AG09319 (cell line): ENCODE measurements at regions not wholly inside any gene's neighbourhood (a gene's known extent, or its start where the extent isn't known, plus 50 kb on each side); places are given as distances from the start of the nearest gene placed in this dataset.
"Not testable (repeated sequence)": the region's sequence is repeated elsewhere in the genome, so short reads cannot be mapped to it uniquely, and the experiment has no call there.

Source experiments
- DNase-seq: peaks from one replicate; pipeline ENCODE4 v3.0.0-alpha.2; 2010; ENCODE audit warnings: low read depth; ENCODE audit errors: extremely low read depth
- TF ChIP-seq, protein P1 (sequence below): IDR thresholded peaks from 2 replicates; pipeline ENCODE4 v1.5.1; 2011; ENCODE audit warnings: low read depth, mild to moderate bottlenecking, inconsistent platforms, low read length, moderate library complexity

DNA sequence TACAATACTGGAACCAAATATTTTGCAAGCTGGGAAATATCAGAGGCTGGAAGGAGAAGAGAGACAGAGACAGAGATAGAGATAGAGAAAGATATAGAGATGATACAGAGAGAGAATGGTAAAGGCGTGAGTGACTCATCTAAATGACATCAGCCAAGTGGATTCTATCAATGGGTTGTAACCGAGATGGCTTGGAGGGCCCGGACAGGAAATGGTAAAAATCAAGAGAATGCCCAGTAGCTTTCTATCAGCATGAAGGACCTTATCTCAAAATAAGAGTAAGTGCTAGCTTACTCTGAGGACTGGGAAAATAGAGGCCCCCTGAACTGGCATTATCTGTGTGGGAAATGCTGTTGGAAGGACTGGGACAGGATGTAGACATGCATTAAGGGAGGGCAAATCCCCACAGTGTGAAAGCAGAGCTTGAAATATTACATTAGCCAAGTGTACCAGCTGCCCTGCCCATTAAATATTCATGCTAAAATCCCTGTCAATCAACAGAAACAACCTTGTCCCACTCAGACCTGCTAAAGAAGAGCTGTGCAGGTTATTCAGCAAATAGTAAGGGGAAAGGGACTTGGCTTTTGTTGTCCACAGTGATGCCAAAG lies 76.6 kb upstream of the ZNF644 start:
- TF ChIP-seq, protein P1, sequence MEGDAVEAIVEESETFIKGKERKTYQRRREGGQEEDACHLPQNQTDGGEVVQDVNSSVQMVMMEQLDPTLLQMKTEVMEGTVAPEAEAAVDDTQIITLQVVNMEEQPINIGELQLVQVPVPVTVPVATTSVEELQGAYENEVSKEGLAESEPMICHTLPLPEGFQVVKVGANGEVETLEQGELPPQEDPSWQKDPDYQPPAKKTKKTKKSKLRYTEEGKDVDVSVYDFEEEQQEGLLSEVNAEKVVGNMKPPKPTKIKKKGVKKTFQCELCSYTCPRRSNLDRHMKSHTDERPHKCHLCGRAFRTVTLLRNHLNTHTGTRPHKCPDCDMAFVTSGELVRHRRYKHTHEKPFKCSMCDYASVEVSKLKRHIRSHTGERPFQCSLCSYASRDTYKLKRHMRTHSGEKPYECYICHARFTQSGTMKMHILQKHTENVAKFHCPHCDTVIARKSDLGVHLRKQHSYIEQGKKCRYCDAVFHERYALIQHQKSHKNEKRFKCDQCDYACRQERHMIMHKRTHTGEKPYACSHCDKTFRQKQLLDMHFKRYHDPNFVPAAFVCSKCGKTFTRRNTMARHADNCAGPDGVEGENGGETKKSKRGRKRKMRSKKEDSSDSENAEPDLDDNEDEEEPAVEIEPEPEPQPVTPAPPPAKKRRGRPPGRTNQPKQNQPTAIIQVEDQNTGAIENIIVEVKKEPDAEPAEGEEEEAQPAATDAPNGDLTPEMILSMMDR = no peak
- DNase-seq = no peak

DNA sequence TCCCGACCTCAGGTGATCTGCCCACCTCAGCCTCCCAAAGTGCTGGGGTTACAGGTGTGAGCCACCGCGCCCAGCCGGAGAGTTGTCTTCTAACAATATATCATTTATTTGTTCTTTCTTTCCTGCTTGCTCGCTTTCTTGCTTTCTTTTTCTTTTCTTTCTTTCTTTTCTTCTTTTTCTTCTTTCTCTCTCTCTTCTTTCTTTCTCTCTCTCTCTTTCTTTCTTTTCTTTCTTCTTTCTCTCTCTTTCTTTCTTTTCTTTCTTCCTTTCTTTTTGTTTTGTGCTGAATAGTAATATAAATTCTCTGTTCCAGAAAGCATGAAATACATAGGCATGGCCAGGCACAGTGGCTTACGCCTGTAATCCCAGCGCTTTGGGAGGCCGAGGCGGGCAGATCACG lies 73.5 kb upstream of the ZNF644 start:
- not testable (repeated sequence) for DNase-seq

DNA sequence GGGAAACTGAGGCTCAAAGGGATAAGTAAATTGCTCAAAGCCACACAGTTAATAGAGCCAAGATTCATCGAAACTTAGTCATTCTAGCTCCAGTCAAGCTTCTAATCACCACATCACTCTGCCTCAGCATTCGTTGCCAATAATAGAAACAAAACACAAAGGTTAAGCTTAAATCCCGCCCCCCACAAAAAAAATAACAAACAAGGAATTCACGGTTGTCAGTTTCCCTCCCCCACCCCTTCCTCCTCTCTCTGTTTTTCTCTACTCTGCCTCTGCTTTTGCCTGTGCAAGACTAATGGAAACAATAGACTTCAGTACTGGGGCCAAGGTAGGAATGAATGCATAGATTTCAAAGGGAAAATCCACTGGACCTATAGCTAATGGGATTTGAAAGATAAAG lies 70.7 kb upstream of the ZNF644 start:
- DNase-seq = no peak
- TF ChIP-seq, protein P1 = no peak

DNA sequence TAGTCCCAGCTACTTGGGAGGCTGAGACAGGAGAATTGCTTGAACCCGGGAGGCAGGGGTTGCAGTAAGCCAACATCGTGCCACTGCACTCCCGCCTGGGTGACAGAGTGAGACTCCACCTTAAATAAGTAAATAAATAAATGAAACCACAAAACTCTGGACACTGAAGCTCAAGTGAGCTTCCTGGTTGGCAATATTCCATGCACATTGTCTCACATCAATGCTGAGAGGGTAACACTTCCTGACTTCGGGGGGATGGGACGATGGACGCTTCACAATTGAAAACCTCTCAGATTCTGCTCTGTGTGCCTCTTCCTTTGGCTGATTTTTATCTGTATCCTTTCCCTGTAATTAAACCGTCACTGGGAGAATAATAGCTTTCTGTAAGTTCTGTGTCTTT lies 70.0 kb upstream of the ZNF644 start:
- TF ChIP-seq, protein P1 = no peak
- no peak for DNase-seq

DNA sequence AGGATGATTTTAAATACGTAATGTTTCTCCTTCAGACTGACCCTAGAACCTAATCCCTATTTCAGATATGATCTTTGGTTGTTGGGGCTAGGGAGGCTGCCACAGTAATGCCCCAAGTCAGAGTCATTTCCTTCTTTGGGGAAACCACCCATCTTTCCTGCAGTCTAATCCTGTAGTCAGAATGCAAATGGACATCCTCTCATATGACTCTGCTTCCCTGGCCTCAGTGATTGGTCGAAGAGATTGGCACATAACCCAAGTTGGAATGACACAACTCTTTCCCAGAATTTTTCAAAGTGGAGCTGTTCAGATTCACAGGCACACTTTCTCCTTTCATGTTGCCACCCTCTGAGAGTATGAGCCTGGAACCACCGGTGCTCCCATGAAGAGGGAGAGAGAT lies 58.8 kb upstream of the ZNF644 start:
- no peak for DNase-seq
- TF ChIP-seq, protein P1 = no peak

DNA sequence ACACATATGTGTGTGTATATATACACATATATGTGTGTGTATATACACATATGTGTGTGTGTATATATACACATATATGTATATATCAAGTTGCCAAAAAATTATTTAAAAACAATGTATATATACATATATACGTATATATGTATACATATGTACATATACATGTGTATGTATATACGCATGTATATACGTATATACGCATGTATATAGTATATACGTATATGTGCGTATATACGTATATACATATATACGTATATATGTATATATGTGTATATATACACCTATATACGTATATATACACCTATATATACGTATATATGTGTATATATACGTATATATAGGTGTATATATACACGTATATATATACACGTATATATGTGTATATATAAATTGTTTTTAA lies 57.0 kb upstream of the ZNF644 start:
- TF ChIP-seq, protein P1 = no peak
- DNase-seq = no peak

DNA sequence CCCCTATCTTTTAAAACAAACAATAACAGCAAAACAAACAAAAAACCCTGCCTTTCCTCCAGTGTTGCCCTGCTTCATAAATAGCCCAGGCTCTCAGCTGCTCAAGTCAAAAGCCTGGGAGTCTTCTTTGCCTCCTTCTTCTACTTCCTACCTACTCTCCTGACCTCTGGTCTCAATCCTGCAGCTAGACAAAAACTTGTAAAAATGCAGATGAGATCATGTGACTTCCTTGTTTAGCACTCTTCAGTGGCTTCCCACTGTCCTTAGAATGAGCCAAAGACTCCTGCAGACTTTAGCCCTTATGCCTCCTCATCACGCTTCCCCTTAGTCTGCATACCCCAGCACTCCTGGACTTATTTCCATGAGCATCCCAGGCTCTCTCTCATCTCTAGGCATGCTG lies 55.0 kb upstream of the ZNF644 start:
- TF ChIP-seq, protein P1 = no peak
- no peak for DNase-seq

DNA sequence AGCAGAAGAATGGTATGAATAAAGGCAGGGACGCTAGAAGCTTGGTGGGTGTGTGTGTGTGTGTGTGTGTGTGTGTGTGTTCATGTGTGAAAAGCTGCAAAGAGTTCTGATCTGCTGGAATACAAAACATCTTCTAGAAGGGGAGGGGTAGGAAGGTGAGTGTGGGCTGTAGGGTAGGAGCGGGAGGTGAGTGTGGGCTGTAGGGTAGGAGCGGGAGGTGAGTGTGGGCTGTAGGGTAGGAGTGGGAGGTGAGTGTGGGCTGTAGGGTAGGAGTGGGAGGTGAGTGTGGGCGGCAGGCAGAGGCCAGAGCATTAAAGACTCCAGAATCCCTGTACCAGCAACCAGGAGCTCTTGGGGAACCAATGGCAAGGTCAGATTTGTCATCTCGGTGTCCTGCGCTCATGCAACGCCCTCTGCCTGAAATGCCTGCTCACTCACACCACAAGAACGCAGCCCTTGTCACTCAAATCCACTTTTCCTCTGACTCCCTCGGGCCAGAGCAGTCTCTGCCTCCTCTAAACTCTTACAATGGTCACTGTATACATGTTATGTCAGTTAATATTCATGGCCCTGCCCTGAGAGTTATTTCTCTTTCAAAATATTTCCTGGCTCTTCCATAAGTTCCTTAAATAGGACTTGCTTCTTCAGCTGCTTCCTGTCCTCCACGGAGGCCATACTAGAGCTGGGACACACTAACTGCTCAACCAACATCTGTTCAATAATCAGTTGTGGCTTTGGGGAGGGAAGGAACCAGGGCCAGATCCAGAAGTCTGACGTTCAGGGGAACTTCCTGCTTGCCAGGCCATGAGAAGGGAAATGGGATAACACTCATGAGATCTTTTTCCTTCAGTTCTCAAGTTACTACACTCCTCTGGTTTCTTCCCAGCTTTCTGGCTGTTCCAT lies 53.6 kb upstream of the ZNF644 start:
- TF ChIP-seq, protein P1 = no peak
- DNase-seq = no peak
